ENCODE measurements at regions not wholly inside any gene's neighbourhood (a gene's known extent, or its start where the extent isn't known, plus 50 kb on each side); places are given as distances from the start of the nearest gene placed in this dataset.

- H3K4me1 ChIP-seq: no peaks in the 10 kb centered on the region
- WGBS, 2 donors: 56 to 57% methylated on average over 3 of the region's 3 CpGs
- H3K4me3 ChIP-seq: no peak overlapping the region
- H3K27me3 ChIP-seq: peaks cover 0 to 13% (median 0%) of the 10 kb centered on the region in 4 donors
- DNase-seq: no peak
- TF ChIP-seq POLR2A (IDR thresholded peaks at IDR 0.05): no peak
- TF ChIP-seq CTCF (IDR thresholded peaks at IDR 0.05): no peak
- no peak overlapping the region for H3K27ac ChIP-seq
- H3K9me3 ChIP-seq: no peaks in the 10 kb centered on the region
- no peaks in the 10 kb centered on the region for H3K36me3 ChIP-seq
- intact Hi-C loops (cut with DNase I): no loop called here
Measured at GRCh38 chr12:24467226-24467625, 481.7 kb downstream of the BCAT1 start.

DNA sequence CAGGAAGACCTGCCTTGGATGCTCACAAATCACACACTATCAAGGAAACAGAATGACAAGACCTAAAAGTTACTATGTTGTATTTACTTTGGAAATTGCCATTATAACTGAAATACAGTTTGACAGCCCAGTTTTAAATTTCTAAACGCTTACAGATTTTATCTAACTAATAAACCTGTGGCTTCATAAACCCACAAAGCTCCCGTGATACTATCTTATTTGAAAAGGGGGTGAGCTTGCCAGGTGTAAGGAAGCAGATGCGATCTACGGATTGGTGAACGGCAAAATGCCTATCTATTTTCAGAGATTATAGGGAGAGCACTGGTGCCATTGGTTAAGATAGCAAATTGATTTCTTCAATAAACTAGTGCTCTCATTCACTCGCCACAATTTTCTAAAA lies 485.5 kb downstream of the BCAT1 start:
- Histone ChIP-seq H3K4me3 (no peak overlapping the region), H3K36me3 (no peaks in the 10 kb centered on the region), H3K4me1 (no peaks in the 10 kb centered on the region), H3K9me3 (no peaks in the 10 kb centered on the region), H3K27me3 (peaks cover 0 to 7% (median 0%) of the 10 kb centered on the region in 4 donors), H3K27ac (no peak overlapping the region)
- no peak for TF ChIP-seq POLR2A (IDR thresholded peaks at IDR 0.05)
- TF ChIP-seq CTCF (IDR thresholded peaks at IDR 0.05): no peak
- intact Hi-C loops (cut with DNase I): no loop called here
- DNase-seq: no peak
- 78 to 83% methylated on average over 6 of the region's 6 CpGs for WGBS, 2 donors

- Histone ChIP-seq H3K27ac (no peak overlapping the region), H3K4me1 (no peaks in the 10 kb centered on the region), H3K36me3 (no peaks in the 10 kb centered on the region), H3K4me3 (no peak overlapping the region), H3K9me3 (no peaks in the 10 kb centered on the region), H3K27me3 (peaks cover 0 to 7% (median 0%) of the 10 kb centered on the region in 4 donors)
- intact Hi-C loops (cut with DNase I): no loop called here
- no peak for DNase-seq
- no peak for TF ChIP-seq POLR2A (IDR thresholded peaks at IDR 0.05)
- no peak for TF ChIP-seq CTCF (IDR thresholded peaks at IDR 0.05)
- 91 to 100% methylated on average over 1 of the region's 1 CpG for WGBS, 2 donors
Measured at GRCh38 chr12:24462946-24463345, 486.0 kb downstream of the BCAT1 start.

DNA sequence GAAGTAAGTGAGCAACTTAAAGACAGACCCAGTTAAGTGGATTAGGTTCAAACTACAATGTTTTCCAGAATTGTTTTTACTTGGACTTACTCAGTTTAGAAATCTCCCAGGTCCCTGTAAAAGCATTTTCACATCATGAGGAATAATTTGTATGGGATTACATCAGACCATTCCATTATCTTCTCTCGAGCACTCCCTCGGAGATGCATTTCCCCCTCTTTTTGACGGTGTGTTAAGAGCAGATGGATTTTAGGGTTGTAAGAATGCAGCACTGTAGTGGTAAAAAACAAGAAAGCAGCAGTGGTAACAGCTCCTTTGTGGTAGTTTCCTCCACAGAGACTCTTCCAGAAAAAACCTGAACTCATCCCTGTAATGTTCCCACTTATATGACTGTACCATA lies 488.4 kb downstream of the BCAT1 start:
- no peak for DNase-seq
- Histone ChIP-seq H3K4me1 (no peaks in the 10 kb centered on the region), H3K36me3 (no peaks in the 10 kb centered on the region), H3K27ac (no peak overlapping the region), H3K27me3 (peaks cover 0 to 2% (median 0%) of the 10 kb centered on the region in 4 donors), H3K9me3 (no peaks in the 10 kb centered on the region), H3K4me3 (no peak overlapping the region)
- 91 to 93% methylated on average over 3 of the region's 3 CpGs for WGBS, 2 donors
- intact Hi-C loops (cut with DNase I): no loop called here
- TF ChIP-seq CTCF (IDR thresholded peaks at IDR 0.05) (no peak), POLR2A (IDR thresholded peaks at IDR 0.05) (no peak)

- H3K27ac ChIP-seq: no peak overlapping the region
- H3K4me1 ChIP-seq: no peaks in the 10 kb centered on the region
- no peaks in the 10 kb centered on the region for H3K9me3 ChIP-seq
- DNase-seq: no peak
- no peak overlapping the region for H3K4me3 ChIP-seq
- TF ChIP-seq CTCF (IDR thresholded peaks at IDR 0.05) (no peak), POLR2A (IDR thresholded peaks at IDR 0.05) (no peak)
- H3K27me3 ChIP-seq: no peaks in the 10 kb centered on the region
- no peaks in the 10 kb centered on the region for H3K36me3 ChIP-seq
- 55 to 69% methylated on average over 2 of the region's 2 CpGs for WGBS, 2 donors
- intact Hi-C loops (cut with DNase I): no loop called here
Measured at GRCh38 chr12:24460099-24460498, 488.8 kb downstream of the BCAT1 start.
